GM23338 (cell line): ENCODE measurements at regions not wholly inside any gene's neighbourhood (a gene's known extent, or its start where the extent isn't known, plus 50 kb on each side); places are given as distances from the start of the nearest gene placed in this dataset.

Source experiments
- ATAC-seq: fragments of 200-7000 bp; cut with Tn5 transposase; 3 replicates; pipeline ENCODE4 v1.9.1; 2020
- DNase-seq: peaks from one replicate; pipeline ENCODE4 v3.0.0-alpha.2; 2015; ENCODE audit warnings: low spot score
- H2AFZ ChIP-seq: fragments of 200-600 bp; sonication (generic); 2 replicates; pipeline ENCODE4 v1.8.0; 2016; ENCODE audit warnings: antibody characterized with exemption, mild to moderate bottlenecking, moderate library complexity
- H3F3A ChIP-seq: fragments of 200-600 bp; sonication (generic); replicated peaks from 2 replicates; pipeline ENCODE4 v1.8.0; 2017; ENCODE audit warnings: antibody characterized with exemption, mixed run types, low read depth
- H3K27ac ChIP-seq: fragments of 200-600 bp; sonication (generic); 2 replicates; pipeline ENCODE4 v1.6.1; 2016; ENCODE audit warnings: low read depth
- H3K27me3 ChIP-seq: fragments of 200-600 bp; sonication (generic); 2 replicates; pipeline ENCODE4 v1.8.0; 2016; ENCODE audit warnings: mild to moderate bottlenecking, mixed run types, moderate library complexity; ENCODE audit not compliant: insufficient read depth
- H3K36me3 ChIP-seq: fragments of 200-600 bp; sonication (generic); 2 replicates; pipeline ENCODE4 v1.8.0; 2016; ENCODE audit warnings: mild to moderate bottlenecking; ENCODE audit not compliant: insufficient read depth
- H3K4me1 ChIP-seq: fragments of 200-600 bp; sonication (generic); 2 replicates; pipeline ENCODE4 v1.8.0; 2016; ENCODE audit warnings: mild to moderate bottlenecking, moderate library complexity; ENCODE audit not compliant: insufficient read depth
- H3K4me2 ChIP-seq: fragments of 200-600 bp; sonication (generic); 2 replicates; pipeline ENCODE4 v1.7.1; 2017; ENCODE audit warnings: mixed run types
- H3K4me3 ChIP-seq: fragments of 200-600 bp; sonication (generic); 2 replicates; pipeline ENCODE4 v1.6.1; 2016; ENCODE audit warnings: mixed run types
- H3K79me2 ChIP-seq: fragments of 200-600 bp; sonication (generic); replicated peaks from 2 replicates; pipeline ENCODE4 v1.8.0; 2017; ENCODE audit warnings: mild to moderate bottlenecking; ENCODE audit not compliant: insufficient read depth
- H3K9me2 ChIP-seq: fragments of 200-600 bp; sonication (generic); 2 replicates; pipeline ENCODE4 v1.8.0; 2017; ENCODE audit not compliant: insufficient read depth
- H4K20me1 ChIP-seq: fragments of 200-600 bp; sonication (generic); replicated peaks from 2 replicates; pipeline ENCODE4 v1.8.0; 2017; ENCODE audit warnings: mild to moderate bottlenecking; ENCODE audit not compliant: insufficient read depth
- H3K27ac Mint-ChIP-seq: 2 replicates; pipeline ENCODE4 v1.8.0; 2020; ENCODE audit warnings: inconsistent platforms, mild to moderate bottlenecking, moderate library complexity, mixed read lengths
- H3K27me3 Mint-ChIP-seq: 3 replicates; pipeline ENCODE4 v1.8.0; 2022; ENCODE audit warnings: low read depth, mild to moderate bottlenecking, moderate library complexity, mixed read lengths, inconsistent platforms; ENCODE audit not compliant: insufficient read depth, poor library complexity
- H3K36me3 Mint-ChIP-seq: 3 replicates; pipeline ENCODE4 v1.8.0; 2021; ENCODE audit warnings: low read depth, mild to moderate bottlenecking, inconsistent platforms, moderate library complexity, mixed read lengths
- H3K4me1 Mint-ChIP-seq: 3 replicates; pipeline ENCODE4 v1.8.0; 2020; ENCODE audit warnings: mild to moderate bottlenecking, inconsistent platforms, mixed read lengths
- H3K4me3 Mint-ChIP-seq: 3 replicates; pipeline ENCODE4 v1.8.0; 2021; ENCODE audit warnings: moderate library complexity, mild to moderate bottlenecking, inconsistent platforms, mixed read lengths
- H3K9me3 Mint-ChIP-seq: 3 replicates; pipeline ENCODE4 v1.8.0; 2020; ENCODE audit warnings: moderate library complexity, mild to moderate bottlenecking, inconsistent platforms, mixed read lengths
- EZH2phosphoT487 ChIP-seq: fragments of 200-600 bp; sonication (generic); IDR thresholded peaks from one replicate; pipeline ENCODE4 v1.8.1; 2018; ENCODE audit warnings: antibody characterized with exemption; ENCODE audit not compliant: unreplicated experiment
- NANOG ChIP-seq: IDR thresholded peaks from 2 replicates; pipeline ENCODE4 v1.6.1; 2016; ENCODE audit warnings: antibody characterized with exemption, borderline replicate concordance
- POLR2AphosphoS5 ChIP-seq: IDR thresholded peaks from 2 replicates; pipeline ENCODE4 v1.6.1; 2016; ENCODE audit warnings: antibody characterized with exemption, low read depth
- ZNF114 ChIP-seq: fragments of 250-450 bp; sonication (Bioruptor Pico); IDR thresholded peaks from 2 replicates; pipeline ENCODE4 v1.5.0; 2020; ENCODE audit warnings: mild to moderate bottlenecking, moderate library complexity
- ZNF331 ChIP-seq: fragments of 250-450 bp; sonication (Bioruptor Pico); IDR thresholded peaks from 2 replicates; pipeline ENCODE4 v1.5.0; 2020; ENCODE audit warnings: low read depth, mild to moderate bottlenecking, moderate library complexity
- ZNF462 ChIP-seq: fragments of 250-450 bp; sonication (Bioruptor Pico); IDR thresholded peaks from 2 replicates; pipeline ENCODE4 v1.5.0; 2020; ENCODE audit warnings: mild to moderate bottlenecking, moderate library complexity

- TF ChIP-seq ZNF462 (CRISPR knock-in tag) (no peak), EZH2phosphoT487 (no peak)
These were observed 65.4 kb upstream of the SLC6A6 start (continued) for GRCh38 chr3:14336749-14337598.

GRCh38 chr3:14337828-14338227 lies 64.6 kb upstream of the SLC6A6 start:
- H3K4me1 ChIP-seq: peaks cover 4% of the 10 kb centered on the region
- no peak for ATAC-seq
- H3K4me3 ChIP-seq: no peak overlapping the region
- Mint-ChIP-seq H3K9me3 (no peaks in the 10 kb centered on the region; the same call in 2 of the 3 replicates), H3K27me3 (peaks cover 1% of the 10 kb centered on the region), H3K36me3 (no peaks in the 10 kb centered on the region), H3K4me1 (peaks cover 4% of the 10 kb centered on the region; the same call in 2 of the 3 replicates), H3K4me3 (no peak overlapping the region), H3K27ac (no peak overlapping the region)
- no peak for TF ChIP-seq ZNF114 (CRISPR knock-in tag)
- TF ChIP-seq NANOG: no peak
- no peak for TF ChIP-seq ZNF331 (CRISPR knock-in tag)
- TF ChIP-seq ZNF462 (CRISPR knock-in tag): no peak
- no peak for TF ChIP-seq POLR2AphosphoS5
- H3K4me2 ChIP-seq: no peak overlapping the region
- no peak for DNase-seq
- H2AFZ ChIP-seq: no peak overlapping the region; the same call in 1 of the 2 replicates
- no peaks in the 10 kb centered on the region for H3F3A ChIP-seq
- H3K27me3 ChIP-seq: no peaks in the 10 kb centered on the region
- H3K36me3 ChIP-seq: no peaks in the 10 kb centered on the region
- no peak overlapping the region for H3K27ac ChIP-seq
- H3K79me2 ChIP-seq: no peaks in the 10 kb centered on the region
- H4K20me1 ChIP-seq: no peaks in the 10 kb centered on the region
- H3K9me2 ChIP-seq: no peaks in the 10 kb centered on the region
